HepG2 (cell line): ENCODE measurements at regions not wholly inside any gene's neighbourhood (a gene's known extent, or its start where the extent isn't known, plus 50 kb on each side); places are given as distances from the start of the nearest gene placed in this dataset.

Source experiments
- ARNT2 ChIP-seq: sonication (generic); formaldehyde crosslinking; IDR thresholded peaks from 2 replicates; pipeline ENCODE4 v1.8.0; 2022; ENCODE audit warnings: mild to moderate bottlenecking, low read depth, missing genetic modification reagents, moderate library complexity
- SOX13 ChIP-seq, 3 experiments: fragments of 450-650 bp in 1 of 3; sonication (generic) in 1 of 3; formaldehyde crosslinking in 1 of 3; IDR thresholded peaks in 2 of 3; conservative IDR thresholded peaks in 1 of 3; 2 replicates each; pipeline versions ENCODE4 v1.5.0 to v1.6.1; 2016 to 2020; ENCODE audit warnings: antibody characterized with exemption in 1 of 3, mild to moderate bottlenecking in 1 of 3, missing compliant biosample characterization in 1 of 3, missing genetic modification reagents in 1 of 3, moderate library complexity in 1 of 3
- ZNF746 ChIP-seq: sonication (generic); formaldehyde crosslinking; IDR thresholded peaks from 2 replicates; pipeline ENCODE4 v1.8.0; 2022; ENCODE audit warnings: mild to moderate bottlenecking, missing genetic modification reagents

DNA sequence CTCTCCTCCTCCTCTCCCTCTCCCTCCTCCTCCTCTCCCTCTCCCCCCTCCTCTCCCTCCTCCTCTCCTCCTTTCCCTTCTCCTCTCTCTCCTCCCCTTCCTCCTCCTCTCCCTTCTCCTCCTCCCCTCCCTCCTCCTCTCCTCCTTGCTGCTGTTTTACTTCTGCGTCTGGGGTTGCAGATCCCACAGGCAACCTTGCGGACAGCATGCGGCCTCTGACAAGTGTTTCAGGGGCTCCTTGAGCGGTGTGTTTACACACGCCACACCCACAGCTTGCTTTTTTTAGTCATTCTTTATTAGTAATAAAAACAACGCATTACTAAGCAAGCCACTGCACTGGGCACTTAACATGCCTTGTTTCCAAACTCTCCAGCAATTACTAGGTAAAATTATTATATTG lies 81.9 kb downstream of the TFAP2C start:
- TF ChIP-seq SOX13 (IDR thresholded peaks at IDR 0.05) (no peak), SOX13 (CRISPR knock-in tag; conservative IDR thresholded peaks at IDR 0.05 in 1 of 2, IDR thresholded peaks at IDR 0.05 in 1 of 2) (no peak), ZNF746 (CRISPR knock-in tag) (no peak), ARNT2 (CRISPR knock-in tag) (no peak)
